Endodermal cell (in vitro differentiated cells): ENCODE measurements at regions not wholly inside any gene's neighbourhood (a gene's known extent, or its start where the extent isn't known, plus 50 kb on each side); places are given as distances from the start of the nearest gene placed in this dataset.

Source experiments
- DNase-seq: peaks from one replicate; pipeline ENCODE4 v3.0.0-alpha.2; 2017
- H3K27ac ChIP-seq: 2 replicates; pipeline ENCODE4 v1.5.1; 2013; ENCODE audit warnings: mild to moderate bottlenecking, low read depth, low read length, moderate library complexity
- H3K27me3 ChIP-seq: 2 replicates; pipeline ENCODE4 v1.6.1; 2013; ENCODE audit warnings: mild to moderate bottlenecking, low read length, moderate library complexity; ENCODE audit not compliant: insufficient read depth, control insufficient read depth, poor library complexity, severe bottlenecking
- H3K36me3 ChIP-seq: 2 replicates; pipeline ENCODE4 v1.7.0; 2013; ENCODE audit warnings: mild to moderate bottlenecking, low read length, moderate library complexity; ENCODE audit not compliant: control insufficient read depth, insufficient read depth
- H3K4me1 ChIP-seq: one replicate; pipeline ENCODE4 v1.7.0; 2013; ENCODE audit warnings: low read length; ENCODE audit not compliant: control insufficient read depth, insufficient read depth
- H3K4me3 ChIP-seq: 2 replicates; pipeline ENCODE4 v1.5.1; 2013; ENCODE audit warnings: mild to moderate bottlenecking, low read length, moderate library complexity
- H3K9ac ChIP-seq: 2 replicates; pipeline ENCODE4 v1.6.1; 2013; ENCODE audit warnings: mild to moderate bottlenecking, low read length, moderate library complexity; ENCODE audit not compliant: poor library complexity, severe bottlenecking; ENCODE audit errors: extremely low read depth
- H3K9me3 ChIP-seq: 2 replicates; pipeline ENCODE4 v1.6.1; 2013; ENCODE audit warnings: mild to moderate bottlenecking, low read length, moderate library complexity; ENCODE audit not compliant: control insufficient read depth
- H3K27ac Mint-ChIP-seq: 2 replicates; pipeline ENCODE4 v1.8.0; 2020; ENCODE audit warnings: mixed read lengths
- H3K27me3 Mint-ChIP-seq: 2 replicates; pipeline ENCODE4 v1.8.0; 2021; ENCODE audit warnings: mild to moderate bottlenecking, mixed read lengths; ENCODE audit not compliant: insufficient read depth
- H3K36me3 Mint-ChIP-seq: 2 replicates; pipeline ENCODE4 v1.8.0; 2020; ENCODE audit warnings: low read depth, mixed read lengths
- H3K4me1 Mint-ChIP-seq: 2 replicates; pipeline ENCODE4 v1.8.0; 2020; ENCODE audit warnings: mixed read lengths
- H3K4me3 Mint-ChIP-seq: 2 replicates; pipeline ENCODE4 v1.8.0; 2020; ENCODE audit warnings: mild to moderate bottlenecking, moderate library complexity, mixed read lengths
- H3K9me3 Mint-ChIP-seq: 2 replicates; pipeline ENCODE4 v1.8.0; 2020; ENCODE audit warnings: mild to moderate bottlenecking, mixed read lengths
- CTCF ChIP-seq: fragments of 200-600 bp; sonication (generic); conservative IDR thresholded peaks from 2 replicates; pipeline ENCODE4 v1.5.0; 2021; ENCODE audit warnings: antibody characterized with exemption, mild to moderate bottlenecking
- WGBS, 2 experiments: methylation state at CpG; one replicate each; pipeline versions ENCODE4 v1.1.5 to v1.1.7; 2013; ENCODE audit warnings: missing lambda C conversion rate in 2 of 2, mixed read lengths in 1 of 2; ENCODE audit not compliant: insufficient coverage in 1 of 2, insufficient read length in 1 of 2; 5-methylcytosine and 5-hydroxymethylcytosine counted together

GRCh38 chr5:67971223-67971830, 244.2 kb upstream of the PIK3R1 start:
- no peak overlapping the region for H3K27ac Mint-ChIP-seq
- no peaks in the 10 kb centered on the region for H3K36me3 ChIP-seq
- no peak overlapping the region for H3K27ac ChIP-seq
- H3K27me3 Mint-ChIP-seq, result no peaks in the 10 kb centered on the region
- H3K4me3 ChIP-seq, result no peak overlapping the region
- H3K9ac ChIP-seq, result no peak overlapping the region
- H3K9me3 ChIP-seq, result no peaks in the 10 kb centered on the region
- no peaks in the 10 kb centered on the region for H3K9me3 Mint-ChIP-seq
- no peak overlapping the region for H3K4me3 Mint-ChIP-seq
- WGBS, 2 experiments, result 85 to 96% methylated on average over 3 to 4 of the region's 4 CpGs
- H3K4me1 ChIP-seq, result no peaks in the 10 kb centered on the region
- H3K4me1 Mint-ChIP-seq, result no peaks in the 10 kb centered on the region
- DNase-seq, result no peak
- TF ChIP-seq CTCF, result no peak
- H3K36me3 Mint-ChIP-seq, result no peaks in the 10 kb centered on the region
- H3K27me3 ChIP-seq, result no peaks in the 10 kb centered on the region

GRCh38 chr5:67969631-67970030, 245.9 kb upstream of the PIK3R1 start:
- 94% methylated on average over 2 of the region's 2 CpGs; no CpG with 5 or more reads in 1 of the 2 experiments for WGBS, 2 experiments
- Histone ChIP-seq H3K4me1 (no peaks in the 10 kb centered on the region), H3K9ac (no peak overlapping the region), H3K36me3 (no peaks in the 10 kb centered on the region), H3K27ac (no peak overlapping the region), H3K27me3 (no peaks in the 10 kb centered on the region), H3K9me3 (no peaks in the 10 kb centered on the region), H3K4me3 (no peak overlapping the region)
- Mint-ChIP-seq H3K4me1 (no peaks in the 10 kb centered on the region), H3K9me3 (no peaks in the 10 kb centered on the region), H3K27me3 (no peaks in the 10 kb centered on the region), H3K36me3 (no peaks in the 10 kb centered on the region), H3K27ac (no peak overlapping the region), H3K4me3 (no peak overlapping the region)
- no peak for DNase-seq
- TF ChIP-seq CTCF, result no peak

- H3K9ac ChIP-seq, result no peak overlapping the region
- no peak for DNase-seq
- H3K4me1 ChIP-seq, result no peaks in the 10 kb centered on the region
- no peaks in the 10 kb centered on the region for H3K4me1 Mint-ChIP-seq
- no peaks in the 10 kb centered on the region for H3K9me3 Mint-ChIP-seq
- no peaks in the 10 kb centered on the region for H3K36me3 Mint-ChIP-seq
- H3K4me3 Mint-ChIP-seq, result no peak overlapping the region
- no peaks in the 10 kb centered on the region for H3K27me3 ChIP-seq
- H3K27ac ChIP-seq, result no peak overlapping the region
- H3K27me3 Mint-ChIP-seq, result no peaks in the 10 kb centered on the region
- H3K4me3 ChIP-seq, result no peak overlapping the region
- no peaks in the 10 kb centered on the region for H3K36me3 ChIP-seq
- no peak overlapping the region for H3K27ac Mint-ChIP-seq
- no peak for TF ChIP-seq CTCF
- H3K9me3 ChIP-seq, result no peaks in the 10 kb centered on the region
- 51 to 83% methylated on average over 2 of the region's 2 CpGs for WGBS, 2 experiments
Observed at GRCh38 chr5:67969176-67969575, 246.4 kb upstream of the PIK3R1 start.
